ENCODE measurements at regions not wholly inside any gene's neighbourhood (a gene's known extent, or its start where the extent isn't known, plus 50 kb on each side); places are given as distances from the start of the nearest gene placed in this dataset.

GRCh38 chr17:54063639-54064038, 240.9 kb downstream of the KIF2B start:
- no peak for TF ChIP-seq CTCF (IDR thresholded peaks at IDR 0.05)
- no peak for TF ChIP-seq POLR2A (IDR thresholded peaks at IDR 0.05)

Measured in heart left ventricle (tissue), 13 donors.